OCI-LY7 (cell line): ENCODE measurements at regions not wholly inside any gene's neighbourhood (a gene's known extent, or its start where the extent isn't known, plus 50 kb on each side); places are given as distances from the start of the nearest gene placed in this dataset.

Experiments used
- CTCF ChIP-seq: fragments of 200-600 bp; sonication (generic); conservative IDR thresholded peaks from 2 replicates; pipeline ENCODE4 v1.5.1; 2014; ENCODE audit warnings: mild to moderate bottlenecking, antibody characterized with exemption, low read length, moderate library complexity, mixed read lengths
- EZH2phosphoT487 ChIP-seq: fragments of 200-600 bp; sonication (generic); IDR thresholded peaks from 2 replicates; pipeline ENCODE4 v1.6.1; 2018; ENCODE audit warnings: low read depth, borderline replicate concordance, mild to moderate bottlenecking, mixed run types, antibody characterized with exemption, low read length, moderate library complexity, mixed read lengths

DNA sequence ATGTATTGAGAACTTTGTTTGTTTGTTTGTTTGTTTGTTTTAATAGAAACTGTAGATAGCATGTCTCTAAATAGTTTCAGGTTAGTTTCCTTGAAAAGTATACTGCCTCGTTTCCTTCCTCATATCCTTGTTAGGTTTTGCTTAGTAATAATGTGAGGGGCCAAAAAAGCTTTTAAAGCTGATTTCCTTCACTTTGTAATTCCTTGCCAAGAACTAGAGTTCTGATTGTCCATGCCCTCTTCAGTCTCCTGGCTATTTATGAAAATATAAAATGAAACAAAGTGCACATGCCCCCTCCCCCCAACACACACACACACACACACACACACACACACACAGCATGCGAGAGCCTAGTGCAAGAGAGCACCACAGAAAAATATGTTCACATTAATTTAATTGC, 115.8 kb downstream of the FZD1 start:
- TF ChIP-seq CTCF (no peak), EZH2phosphoT487 (no peak)
